Colonic mucosa (tissue), 4 donors: ENCODE measurements at regions not wholly inside any gene's neighbourhood (a gene's known extent, or its start where the extent isn't known, plus 50 kb on each side); places are given as distances from the start of the nearest gene placed in this dataset.

Experiments
- DNase-seq: peaks from one replicate; pipeline ENCODE4 v3.0.0-alpha.2; 2020
- H3K27ac ChIP-seq: fragments of 200-600 bp; one replicate; pipeline ENCODE4 v1.8.0; 2021
- H3K27me3 ChIP-seq: fragments of 200-600 bp; one replicate; pipeline ENCODE4 v1.8.0; 2021
- H3K36me3 ChIP-seq: fragments of 200-600 bp; one replicate; pipeline ENCODE4 v1.8.0; 2021
- H3K4me1 ChIP-seq: fragments of 200-600 bp; one replicate; pipeline ENCODE4 v1.8.0; 2021; ENCODE audit warnings: mild to moderate bottlenecking
- H3K4me3 ChIP-seq: fragments of 200-600 bp; one replicate; pipeline ENCODE4 v1.8.0; 2021
- H3K9ac ChIP-seq, 2 donors: one replicate each; pipeline ENCODE4 v1.7.0; 2013; ENCODE audit warnings: control low read depth in 2 of 2, low read depth in 2 of 2, low read length in 2 of 2
- H3K9me3 ChIP-seq: fragments of 200-600 bp; one replicate; pipeline ENCODE4 v1.8.0; 2021
- intact Hi-C: fragments of 100-400 bp; cut with DNase I; formaldehyde crosslinking; loops from one replicate; pipeline ENCODE4 v1.14.1; 2022
- TF ChIP-seq, protein P1 (sequence below): fragments of 200-600 bp; IDR thresholded peaks from one replicate; pipeline ENCODE4 v1.8.0; 2022; ENCODE audit warnings: antibody characterized with exemption, mild to moderate bottlenecking
- donor health status: healthy.
- donor health status: DM: no; HTN: no; CAD: no.
- donor health status: DM: no; HTN: no; CAD: no.

DNA sequence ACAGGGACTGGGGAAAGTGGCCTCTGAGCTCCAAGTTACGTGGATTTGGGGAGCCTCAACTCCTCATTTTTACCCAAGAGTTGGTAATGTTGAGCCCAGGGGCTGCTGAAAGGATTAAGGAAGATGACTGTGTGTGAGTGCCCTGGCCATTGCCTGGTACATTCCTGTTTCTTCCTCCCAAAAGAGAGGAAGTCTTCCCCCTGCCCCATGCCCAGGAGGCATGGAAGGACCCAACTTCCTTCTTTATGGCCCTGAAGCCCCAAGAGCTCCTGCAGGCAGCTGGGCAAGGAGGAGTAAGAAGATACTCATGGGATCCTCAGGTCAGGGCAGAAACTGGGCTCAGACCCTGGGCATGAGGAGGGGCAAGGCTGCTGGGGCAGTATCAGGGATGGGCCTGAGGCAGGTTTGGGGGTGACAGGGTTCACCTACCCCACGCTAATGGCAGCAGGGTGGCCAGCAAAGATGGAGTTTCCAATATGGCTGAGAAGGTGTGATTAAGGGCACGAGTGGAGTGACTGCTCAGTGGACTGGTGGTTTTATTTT, 118.3 kb upstream of the MVB12B start:
- Histone ChIP-seq H3K9me3 (no peaks in the 10 kb centered on the region), H3K36me3 (no peaks in the 10 kb centered on the region), H3K9ac (no peak overlapping the region), H3K4me1 (no peaks in the 10 kb centered on the region), H3K27me3 (no peaks in the 10 kb centered on the region), H3K4me3 (no peak overlapping the region), H3K27ac (no peak overlapping the region)
- TF ChIP-seq, protein P1, sequence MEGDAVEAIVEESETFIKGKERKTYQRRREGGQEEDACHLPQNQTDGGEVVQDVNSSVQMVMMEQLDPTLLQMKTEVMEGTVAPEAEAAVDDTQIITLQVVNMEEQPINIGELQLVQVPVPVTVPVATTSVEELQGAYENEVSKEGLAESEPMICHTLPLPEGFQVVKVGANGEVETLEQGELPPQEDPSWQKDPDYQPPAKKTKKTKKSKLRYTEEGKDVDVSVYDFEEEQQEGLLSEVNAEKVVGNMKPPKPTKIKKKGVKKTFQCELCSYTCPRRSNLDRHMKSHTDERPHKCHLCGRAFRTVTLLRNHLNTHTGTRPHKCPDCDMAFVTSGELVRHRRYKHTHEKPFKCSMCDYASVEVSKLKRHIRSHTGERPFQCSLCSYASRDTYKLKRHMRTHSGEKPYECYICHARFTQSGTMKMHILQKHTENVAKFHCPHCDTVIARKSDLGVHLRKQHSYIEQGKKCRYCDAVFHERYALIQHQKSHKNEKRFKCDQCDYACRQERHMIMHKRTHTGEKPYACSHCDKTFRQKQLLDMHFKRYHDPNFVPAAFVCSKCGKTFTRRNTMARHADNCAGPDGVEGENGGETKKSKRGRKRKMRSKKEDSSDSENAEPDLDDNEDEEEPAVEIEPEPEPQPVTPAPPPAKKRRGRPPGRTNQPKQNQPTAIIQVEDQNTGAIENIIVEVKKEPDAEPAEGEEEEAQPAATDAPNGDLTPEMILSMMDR = no peak
- DNase-seq = no peak
- intact Hi-C loops = no loop called here

DNA sequence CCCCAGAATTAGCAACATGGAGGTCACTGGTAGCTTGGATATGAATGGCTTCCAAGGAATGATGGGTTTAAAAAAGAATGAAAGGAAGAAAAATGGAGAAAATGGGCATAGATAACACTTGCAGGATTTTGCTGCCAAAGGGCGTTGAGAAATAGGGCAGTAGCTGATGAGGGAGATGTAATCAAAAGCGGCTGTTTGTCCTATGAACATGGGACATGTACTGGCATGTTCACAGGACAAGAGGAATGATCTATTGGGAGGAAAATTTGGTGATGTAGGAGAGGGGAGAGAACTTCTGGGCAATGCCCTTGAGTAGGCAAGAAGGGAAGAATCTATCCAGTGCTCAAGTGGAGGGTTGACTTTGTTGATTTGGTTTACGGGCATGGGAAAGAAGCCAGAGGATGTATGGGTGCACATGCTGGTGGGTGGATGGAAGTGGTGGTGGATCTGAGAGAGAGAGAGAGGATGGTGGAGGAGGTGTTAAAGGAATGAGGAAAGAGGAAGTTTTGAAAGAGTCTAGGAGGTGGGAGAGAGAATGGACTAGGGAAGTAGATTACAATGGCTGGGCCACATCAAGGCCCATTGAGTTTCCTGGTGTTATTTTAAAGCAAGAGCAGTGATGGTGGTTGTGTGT, 115.1 kb upstream of the MVB12B start:
- H3K9ac ChIP-seq = no peak overlapping the region
- H3K27me3 ChIP-seq = no peaks in the 10 kb centered on the region
- intact Hi-C loops = no loop called here
- no peaks in the 10 kb centered on the region for H3K36me3 ChIP-seq
- H3K9me3 ChIP-seq = no peaks in the 10 kb centered on the region
- no peak for DNase-seq
- no peak overlapping the region for H3K4me3 ChIP-seq
- TF ChIP-seq, protein P1 = no peak
- no peak overlapping the region for H3K27ac ChIP-seq
- H3K4me1 ChIP-seq = no peaks in the 10 kb centered on the region

DNA sequence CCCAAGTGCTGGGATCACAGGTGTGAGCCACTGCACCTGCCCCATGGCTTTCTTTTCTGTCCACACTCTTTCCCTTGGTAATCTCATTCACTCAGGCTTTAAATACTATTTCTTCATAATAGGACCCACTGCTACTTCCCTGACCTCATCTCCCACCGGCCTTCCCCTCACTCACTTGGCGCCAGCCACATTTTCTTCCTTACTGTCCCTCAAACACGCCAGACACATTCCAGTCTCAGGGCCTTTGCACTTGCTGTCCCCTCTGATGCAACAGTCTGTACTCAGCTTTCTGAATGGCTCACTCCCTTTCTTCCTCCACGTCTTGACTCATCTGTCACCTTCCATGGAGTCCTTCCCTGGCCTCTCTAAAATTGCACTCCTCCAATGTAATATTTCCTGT, 111.1 kb upstream of the MVB12B start:
- Histone ChIP-seq H3K27me3 (no peaks in the 10 kb centered on the region), H3K4me1 (no peaks in the 10 kb centered on the region), H3K4me3 (no peak overlapping the region), H3K27ac (no peak overlapping the region), H3K36me3 (no peaks in the 10 kb centered on the region), H3K9me3 (no peaks in the 10 kb centered on the region), H3K9ac (no peak overlapping the region)
- TF ChIP-seq, protein P1 = no peak
- intact Hi-C loops = no loop called here
- DNase-seq = no peak

DNA sequence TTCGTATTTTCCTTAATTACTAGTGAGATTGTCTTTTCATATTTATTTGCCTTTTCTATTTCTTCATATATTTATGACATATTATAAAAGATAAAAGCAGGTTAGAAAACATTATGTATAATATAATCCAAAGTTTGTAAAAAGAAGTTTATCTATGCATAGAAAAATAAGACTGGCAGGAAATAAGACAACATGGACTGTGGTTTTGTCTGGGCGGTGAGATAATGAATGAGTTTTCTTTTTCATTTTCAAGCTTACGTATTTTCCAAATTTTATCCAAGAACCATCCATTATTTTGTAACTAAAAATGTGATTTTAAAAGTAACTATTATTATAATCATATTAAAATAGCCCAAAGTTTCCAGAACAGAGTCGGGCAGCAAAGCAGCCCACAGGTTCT, 109.8 kb upstream of the MVB12B start:
- intact Hi-C loops = no loop called here
- H3K27me3 ChIP-seq = peaks cover 2% of the 10 kb centered on the region
- no peak overlapping the region for H3K9ac ChIP-seq
- no peak for DNase-seq
- no peak overlapping the region for H3K4me3 ChIP-seq
- no peak overlapping the region for H3K27ac ChIP-seq
- TF ChIP-seq, protein P1 = no peak
- H3K4me1 ChIP-seq = no peaks in the 10 kb centered on the region
- H3K36me3 ChIP-seq = no peaks in the 10 kb centered on the region
- no peaks in the 10 kb centered on the region for H3K9me3 ChIP-seq

DNA sequence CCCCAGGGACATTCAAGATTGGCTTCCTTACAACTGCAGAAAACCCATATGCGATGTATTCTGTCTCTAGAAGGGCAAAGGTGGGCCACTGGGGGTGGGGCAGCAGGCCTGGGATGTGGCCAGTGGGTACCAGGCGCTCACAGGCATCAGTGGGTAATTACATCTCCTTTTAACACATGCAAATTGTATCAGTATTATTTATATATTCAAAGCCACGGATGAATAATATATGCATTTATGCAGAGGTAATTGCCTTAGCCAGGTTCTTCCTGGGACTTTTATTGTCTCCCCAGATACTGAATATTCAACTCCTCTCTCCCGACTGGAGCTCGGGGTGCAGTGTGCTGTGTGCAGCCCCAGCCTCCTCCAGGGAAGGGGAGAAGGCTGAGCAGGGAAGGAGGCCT, 109.4 kb upstream of the MVB12B start:
- Histone ChIP-seq H3K4me1 (no peaks in the 10 kb centered on the region), H3K9ac (no peak overlapping the region), H3K36me3 (no peaks in the 10 kb centered on the region), H3K27ac (no peak overlapping the region), H3K4me3 (no peak overlapping the region), H3K9me3 (no peaks in the 10 kb centered on the region), H3K27me3 (peaks cover 6% of the 10 kb centered on the region)
- intact Hi-C loops = no loop called here
- TF ChIP-seq, protein P1 = no peak
- DNase-seq = no peak
